WTC11 (cell line): ENCODE measurements at regions not wholly inside any gene's neighbourhood (a gene's known extent, or its start where the extent isn't known, plus 50 kb on each side); places are given as distances from the start of the nearest gene placed in this dataset.
A peak's percentile ranks its signal among the peaks of the same experiment; 100 is the strongest.

Experiments used
- ATF1 ChIP-seq: sonication (generic); formaldehyde crosslinking; IDR thresholded peaks from 2 replicates; pipeline ENCODE4 v1.8.1; 2023; ENCODE audit warnings: mild to moderate bottlenecking, moderate library complexity, missing genetic modification reagents
- ATF3 ChIP-seq: sonication (generic); formaldehyde crosslinking; conservative IDR thresholded peaks from 2 replicates; pipeline ENCODE4 v1.8.1; 2022; ENCODE audit warnings: mild to moderate bottlenecking, missing genetic modification reagents
- CDX4 ChIP-seq: fragments of 250-450 bp; sonication (Bioruptor Pico); IDR thresholded peaks from 2 replicates; pipeline ENCODE4 v1.9.0; 2021; ENCODE audit warnings: moderate library complexity, mild to moderate bottlenecking, inconsistent platforms, borderline replicate concordance
- E2F1 ChIP-seq: sonication (generic); formaldehyde crosslinking; IDR thresholded peaks from 2 replicates; pipeline ENCODE4 v1.8.0; 2022; ENCODE audit warnings: mild to moderate bottlenecking, missing genetic modification reagents
- E2F5 ChIP-seq: sonication (generic); formaldehyde crosslinking; IDR thresholded peaks from 2 replicates; pipeline ENCODE4 v1.8.1; 2022; ENCODE audit warnings: mild to moderate bottlenecking, moderate library complexity, missing genetic modification reagents
- ELF4 ChIP-seq: sonication (generic); formaldehyde crosslinking; IDR thresholded peaks from 2 replicates; pipeline ENCODE4 v1.8.1; 2022; ENCODE audit warnings: low read depth, mild to moderate bottlenecking, moderate library complexity, missing genetic modification reagents
- EMX1 ChIP-seq: fragments of 250-450 bp; sonication (Bioruptor Pico); IDR thresholded peaks from 2 replicates; pipeline ENCODE4 v1.8.0; 2021; ENCODE audit warnings: mild to moderate bottlenecking
- ERG ChIP-seq: fragments of 250-450 bp; sonication (Bioruptor Pico); IDR thresholded peaks from 2 replicates; pipeline ENCODE4 v1.8.0; 2021; ENCODE audit warnings: mild to moderate bottlenecking
- FOXJ3 ChIP-seq: sonication (generic); formaldehyde crosslinking; IDR thresholded peaks from 2 replicates; pipeline ENCODE4 v1.9.0; 2021; ENCODE audit warnings: missing genetic modification reagents, mild to moderate bottlenecking, borderline replicate concordance
- FOXP4 ChIP-seq: sonication (generic); formaldehyde crosslinking; IDR thresholded peaks from 2 replicates; pipeline ENCODE4 v1.8.0; 2022; ENCODE audit warnings: mild to moderate bottlenecking, missing genetic modification reagents
- GRHL2 ChIP-seq: fragments of 250-450 bp; sonication (Bioruptor Pico); IDR thresholded peaks from 2 replicates; pipeline ENCODE4 v1.8.0; 2022; ENCODE audit warnings: mild to moderate bottlenecking, moderate library complexity; ENCODE audit not compliant: insufficient replicate concordance, severe bottlenecking
- MAX ChIP-seq: sonication (generic); formaldehyde crosslinking; IDR thresholded peaks from 2 replicates; pipeline ENCODE4 v1.8.0; 2022; ENCODE audit warnings: mild to moderate bottlenecking, missing genetic modification reagents
- MXD4 ChIP-seq: fragments of 250-450 bp; sonication (Bioruptor Pico); IDR thresholded peaks from 2 replicates; pipeline ENCODE4 v1.8.0; 2021; ENCODE audit warnings: mild to moderate bottlenecking, moderate library complexity, borderline replicate concordance
- MYBL2 ChIP-seq: sonication (generic); formaldehyde crosslinking; IDR thresholded peaks from 2 replicates; pipeline ENCODE4 v1.8.1; 2023; ENCODE audit warnings: mild to moderate bottlenecking, moderate library complexity, missing genetic modification reagents
- NFATC4 ChIP-seq: fragments of 250-450 bp; sonication (Bioruptor Pico); IDR thresholded peaks from 2 replicates; pipeline ENCODE4 v1.9.0; 2021; ENCODE audit warnings: mild to moderate bottlenecking
- NFYB ChIP-seq: sonication (generic); formaldehyde crosslinking; conservative IDR thresholded peaks from 2 replicates; pipeline ENCODE4 v1.8.0; 2022; ENCODE audit warnings: low read depth, missing genetic modification reagents
- NR1H2 ChIP-seq: sonication (generic); formaldehyde crosslinking; IDR thresholded peaks from 2 replicates; pipeline ENCODE4 v1.9.0; 2021; ENCODE audit warnings: mild to moderate bottlenecking, moderate library complexity, missing genetic modification reagents
- RELA ChIP-seq: sonication (generic); formaldehyde crosslinking; IDR thresholded peaks from 2 replicates; pipeline ENCODE4 v1.8.1; 2022; ENCODE audit warnings: missing genetic modification reagents, mild to moderate bottlenecking, borderline replicate concordance
- SMAD3 ChIP-seq: sonication (generic); formaldehyde crosslinking; IDR thresholded peaks from 2 replicates; pipeline ENCODE4 v1.8.0; 2022; ENCODE audit warnings: missing genetic modification reagents, mild to moderate bottlenecking, borderline replicate concordance
- SMAD4 ChIP-seq: sonication (generic); formaldehyde crosslinking; IDR thresholded peaks from 2 replicates; pipeline ENCODE4 v1.8.0; 2022; ENCODE audit warnings: mild to moderate bottlenecking, missing genetic modification reagents
- SOX15 ChIP-seq: fragments of 250-450 bp; sonication (Bioruptor Pico); IDR thresholded peaks from 2 replicates; pipeline ENCODE4 v1.9.0; 2021; ENCODE audit warnings: mild to moderate bottlenecking
- SP1 ChIP-seq: sonication (generic); formaldehyde crosslinking; conservative IDR thresholded peaks from 2 replicates; pipeline ENCODE4 v1.8.1; 2022; ENCODE audit warnings: missing genetic modification reagents
- TCF7 ChIP-seq: sonication (generic); formaldehyde crosslinking; IDR thresholded peaks from 2 replicates; pipeline ENCODE4 v1.8.0; 2022; ENCODE audit warnings: mild to moderate bottlenecking, low read depth, missing genetic modification reagents, moderate library complexity
- TEAD4 ChIP-seq: sonication (generic); formaldehyde crosslinking; IDR thresholded peaks from 2 replicates; pipeline ENCODE4 v1.8.0; 2022; ENCODE audit warnings: mild to moderate bottlenecking, missing genetic modification reagents
- USF1 ChIP-seq: sonication (generic); formaldehyde crosslinking; IDR thresholded peaks from 2 replicates; pipeline ENCODE4 v1.8.0; 2022; ENCODE audit warnings: mild to moderate bottlenecking, missing genetic modification reagents
- ZBTB21 ChIP-seq: sonication (generic); formaldehyde crosslinking; IDR thresholded peaks from 2 replicates; pipeline ENCODE4 v1.8.1; 2023; ENCODE audit warnings: mild to moderate bottlenecking, missing genetic modification reagents, borderline replicate concordance
- ZNF121 ChIP-seq: sonication (generic); formaldehyde crosslinking; IDR thresholded peaks from 2 replicates; pipeline ENCODE4 v1.8.0; 2023; ENCODE audit warnings: missing genetic modification reagents
- ZNF232 ChIP-seq: sonication (generic); formaldehyde crosslinking; IDR thresholded peaks from 2 replicates; pipeline ENCODE4 v1.8.0; 2022; ENCODE audit warnings: mild to moderate bottlenecking, missing genetic modification reagents
- ZNF263 ChIP-seq: sonication (generic); formaldehyde crosslinking; IDR thresholded peaks from 2 replicates; pipeline ENCODE4 v1.8.1; 2022; ENCODE audit warnings: low read depth, mild to moderate bottlenecking, moderate library complexity, missing genetic modification reagents
- ZNF281 ChIP-seq: sonication (generic); formaldehyde crosslinking; IDR thresholded peaks from 2 replicates; pipeline ENCODE4 v1.8.0; 2023; ENCODE audit warnings: mild to moderate bottlenecking, missing genetic modification reagents
- ZNF416 ChIP-seq: fragments of 250-450 bp; sonication (Bioruptor Pico); IDR thresholded peaks from 2 replicates; pipeline ENCODE4 v1.9.0; 2021; ENCODE audit warnings: mild to moderate bottlenecking, inconsistent platforms

- TF ChIP-seq ERG, result no peak
- no peak for TF ChIP-seq E2F5 (CRISPR knock-in tag)
- TF ChIP-seq ZNF416 (CRISPR knock-in tag), result no peak
- TF ChIP-seq ATF1 (CRISPR knock-in tag), result no peak
- no peak for TF ChIP-seq E2F1 (CRISPR knock-in tag)
- no peak for TF ChIP-seq ZNF281
- TF ChIP-seq ATF3, result no peak
- TF ChIP-seq RELA (CRISPR knock-in tag), result no peak
- TF ChIP-seq EMX1, result no peak
- TF ChIP-seq ZNF121 (CRISPR knock-in tag), result no peak
- peak; percentile 90; the same call in 1 of the 2 replicates for TF ChIP-seq SMAD3 (CRISPR knock-in tag)
- peak; percentile 66; the same call in 1 of the 2 replicates for TF ChIP-seq USF1
- TF ChIP-seq MAX, result no peak
- TF ChIP-seq NFYB (CRISPR knock-in tag), result no peak
- no peak for TF ChIP-seq GRHL2 (CRISPR knock-in tag)
- no peak for TF ChIP-seq FOXJ3 (CRISPR knock-in tag)
- TF ChIP-seq TCF7 (CRISPR knock-in tag), result no peak
- no peak for TF ChIP-seq NR1H2 (CRISPR knock-in tag)
- no peak for TF ChIP-seq NFATC4 (CRISPR knock-in tag)
- TF ChIP-seq ELF4 (CRISPR knock-in tag), result no peak
- peak; percentile 55; the same call in 1 of the 2 replicates for TF ChIP-seq FOXP4 (CRISPR knock-in tag)
- 0 out of 2 replicates have a peak, but pooled peaks have one; percentile 26 for TF ChIP-seq ZNF232 (CRISPR knock-in tag)
- TF ChIP-seq TEAD4 (CRISPR knock-in tag), result 0 out of 2 replicates have a peak, but pooled peaks have one; percentile 71
- TF ChIP-seq MXD4, result no peak
- TF ChIP-seq SMAD4 (CRISPR knock-in tag), result 0 out of 2 replicates have a peak, but pooled peaks have one; percentile 50
- TF ChIP-seq SP1 (CRISPR knock-in tag), result no peak
- TF ChIP-seq ZNF263 (CRISPR knock-in tag), result no peak
- TF ChIP-seq CDX4 (CRISPR knock-in tag), result no peak
- TF ChIP-seq ZBTB21, result no peak
- TF ChIP-seq SOX15 (CRISPR knock-in tag), result no peak
- TF ChIP-seq MYBL2, result no peak
Measured at GRCh38 chr4:169823685-169824084, 65.9 kb upstream of the HPF1 start (continued).
